ENCODE measurements at regions not wholly inside any gene's neighbourhood (a gene's known extent, or its start where the extent isn't known, plus 50 kb on each side); places are given as distances from the start of the nearest gene placed in this dataset.

DNA sequence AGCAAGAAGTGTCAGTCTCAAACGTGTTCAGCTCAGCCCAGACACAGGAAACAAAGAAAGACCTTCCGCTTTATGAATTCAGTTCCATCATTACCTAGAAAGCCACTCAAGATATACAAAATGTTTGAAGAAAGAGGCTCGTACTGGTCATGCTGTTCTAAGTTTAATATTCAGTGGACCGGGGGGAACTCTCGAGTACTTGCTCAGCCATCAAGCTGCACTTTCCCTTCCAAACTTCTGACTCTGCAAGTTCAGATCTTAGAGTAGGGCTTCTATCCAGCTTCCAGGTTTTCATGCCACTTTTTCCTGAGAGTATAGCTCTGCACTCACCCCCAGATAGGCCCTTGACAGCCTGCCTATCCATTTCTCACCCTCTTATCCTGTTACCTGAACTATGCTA, 62.8 kb upstream of the OSBPL8 start:
- intact Hi-C loops (cut with micrococcal nuclease) = loop anchor here (2.0 to 5.0 kb wide), 2 partner anchors 168 to 170 kb away; no protein-coding TSS in a partner anchor

DNA sequence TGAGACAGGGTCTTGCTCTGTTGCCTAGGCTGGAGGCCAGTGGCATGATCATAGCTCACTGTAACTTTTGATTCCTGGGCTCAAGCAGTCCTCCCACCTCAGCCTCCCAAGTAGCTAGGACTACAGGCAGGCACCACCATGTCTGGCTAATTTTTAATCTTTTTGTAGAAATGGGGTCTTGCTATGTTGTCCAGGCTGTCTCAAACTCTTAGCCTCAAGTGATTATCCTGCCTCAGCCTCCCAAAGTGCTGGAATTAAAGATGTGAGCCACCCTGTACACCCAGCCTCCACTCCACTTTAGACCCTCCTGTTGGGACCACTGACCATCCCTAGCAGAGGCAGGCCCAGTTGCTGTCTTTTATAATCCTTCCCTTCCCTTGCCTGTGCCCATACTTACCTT, 63.3 kb upstream of the OSBPL8 start:
- Mint-ChIP-seq H3K27ac (no peak overlapping the region), H3K4me1 (peaks cover 2% of the 10 kb centered on the region), H3K4me3 (no peak overlapping the region), H3K9me3 (no peaks in the 10 kb centered on the region), H3K27me3 (ENCODE audit: low read depth in 3 of 3) (peaks cover 0 to 1% (median 0%) of the 10 kb centered on the region in 3 donors), H3K36me3 (no peaks in the 10 kb centered on the region)
- Histone ChIP-seq H3K79me2 (ENCODE audit: insufficient read depth, low read length) (no peaks in the 10 kb centered on the region), H3K4me1 (ENCODE audit: control insufficient read depth in 1 of 2, insufficient read depth in 2 of 2, low read length in 2 of 2) (no peaks in the 10 kb centered on the region), H3K4me3 (replicated peaks in 1 of 3; ENCODE audit: low read depth in 2 of 3, low read length in 3 of 3) (no peak overlapping the region), H3K27me3 (ENCODE audit: control insufficient read depth in 2 of 2, insufficient read depth in 2 of 2, low read length in 2 of 2) (no peaks in the 10 kb centered on the region), H4K20me1 (ENCODE audit: insufficient read depth, low read length) (no peaks in the 10 kb centered on the region), H3K4me2 (replicated peaks; ENCODE audit: extremely low read depth, low read length, poor library complexity, severe bottlenecking) (no peak overlapping the region), H3K9ac (ENCODE audit: insufficient read depth, low read length, poor library complexity, severe bottlenecking) (no peak overlapping the region), H2AFZ (ENCODE audit: insufficient read depth, low read depth, low read length, poor library complexity, severe bottlenecking) (no peak overlapping the region), H3K36me3 (replicated peaks in 1 of 2; ENCODE audit: control insufficient read depth in 1 of 2, insufficient read depth in 2 of 2, low read length in 2 of 2) (no peaks in the 10 kb centered on the region), H3K9me3 (replicated peaks in 1 of 2; ENCODE audit: control insufficient read depth in 1 of 2, insufficient read depth in 1 of 2, low read length in 2 of 2) (no peaks in the 10 kb centered on the region), H3K27ac (ENCODE audit: low read depth in 1 of 2, low read length in 2 of 2) (no peak overlapping the region)
- no peak for DNase-seq
- intact Hi-C loops (cut with micrococcal nuclease) = loop anchor here (2.0 to 5.0 kb wide), 2 partner anchors 168 to 169 kb away; no protein-coding TSS in a partner anchor
- TF ChIP-seq, protein P1, sequence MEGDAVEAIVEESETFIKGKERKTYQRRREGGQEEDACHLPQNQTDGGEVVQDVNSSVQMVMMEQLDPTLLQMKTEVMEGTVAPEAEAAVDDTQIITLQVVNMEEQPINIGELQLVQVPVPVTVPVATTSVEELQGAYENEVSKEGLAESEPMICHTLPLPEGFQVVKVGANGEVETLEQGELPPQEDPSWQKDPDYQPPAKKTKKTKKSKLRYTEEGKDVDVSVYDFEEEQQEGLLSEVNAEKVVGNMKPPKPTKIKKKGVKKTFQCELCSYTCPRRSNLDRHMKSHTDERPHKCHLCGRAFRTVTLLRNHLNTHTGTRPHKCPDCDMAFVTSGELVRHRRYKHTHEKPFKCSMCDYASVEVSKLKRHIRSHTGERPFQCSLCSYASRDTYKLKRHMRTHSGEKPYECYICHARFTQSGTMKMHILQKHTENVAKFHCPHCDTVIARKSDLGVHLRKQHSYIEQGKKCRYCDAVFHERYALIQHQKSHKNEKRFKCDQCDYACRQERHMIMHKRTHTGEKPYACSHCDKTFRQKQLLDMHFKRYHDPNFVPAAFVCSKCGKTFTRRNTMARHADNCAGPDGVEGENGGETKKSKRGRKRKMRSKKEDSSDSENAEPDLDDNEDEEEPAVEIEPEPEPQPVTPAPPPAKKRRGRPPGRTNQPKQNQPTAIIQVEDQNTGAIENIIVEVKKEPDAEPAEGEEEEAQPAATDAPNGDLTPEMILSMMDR (IDR thresholded peaks at IDR 0.05) = no peak

More for the DNA sequence above, 62.8 kb upstream of the OSBPL8 start:
- Histone ChIP-seq H3K4me3 (replicated peaks in 1 of 3; ENCODE audit: low read depth in 2 of 3, low read length in 3 of 3) (no peak overlapping the region), H2AFZ (ENCODE audit: insufficient read depth, low read depth, low read length, poor library complexity, severe bottlenecking) (peak overlapping the region; percentile 42), H3K27me3 (ENCODE audit: control insufficient read depth in 2 of 2, insufficient read depth in 2 of 2, low read length in 2 of 2) (no peaks in the 10 kb centered on the region), H3K79me2 (ENCODE audit: insufficient read depth, low read length) (no peaks in the 10 kb centered on the region), H3K4me1 (ENCODE audit: control insufficient read depth in 1 of 2, insufficient read depth in 2 of 2, low read length in 2 of 2) (no peaks in the 10 kb centered on the region), H4K20me1 (ENCODE audit: insufficient read depth, low read length) (no peaks in the 10 kb centered on the region), H3K9ac (ENCODE audit: insufficient read depth, low read length, poor library complexity, severe bottlenecking) (no peak overlapping the region), H3K27ac (ENCODE audit: low read depth in 1 of 2, low read length in 2 of 2) (no peak overlapping the region), H3K4me2 (replicated peaks; ENCODE audit: extremely low read depth, low read length, poor library complexity, severe bottlenecking) (no peak overlapping the region), H3K36me3 (replicated peaks in 1 of 2; ENCODE audit: control insufficient read depth in 1 of 2, insufficient read depth in 2 of 2, low read length in 2 of 2) (no peaks in the 10 kb centered on the region), H3K9me3 (replicated peaks in 1 of 2; ENCODE audit: control insufficient read depth in 1 of 2, insufficient read depth in 1 of 2, low read length in 2 of 2) (no peaks in the 10 kb centered on the region)
- WGBS (ENCODE audit: insufficient coverage) = 85% methylated on average over 2 of the region's 5 CpGs
- Mint-ChIP-seq H3K27ac (no peak overlapping the region), H3K4me3 (no peak overlapping the region), H3K27me3 (ENCODE audit: low read depth in 3 of 3) (peaks cover 0 to 1% (median 0%) of the 10 kb centered on the region in 3 donors), H3K36me3 (no peaks in the 10 kb centered on the region), H3K4me1 (peaks cover 2% of the 10 kb centered on the region), H3K9me3 (no peaks in the 10 kb centered on the region)
- TF ChIP-seq, protein P1 (IDR thresholded peaks at IDR 0.05) = no peak
- no peak for DNase-seq
